Fibroblast of pulmonary artery (primary cell): ENCODE measurements at regions not wholly inside any gene's neighbourhood (a gene's known extent, or its start where the extent isn't known, plus 50 kb on each side); places are given as distances from the start of the nearest gene placed in this dataset.
"Not testable (repeated sequence)": the region's sequence is repeated elsewhere in the genome, so short reads cannot be mapped to it uniquely, and the experiment has no call there.

Experiments
- DNase-seq: peaks from one replicate; pipeline ENCODE4 v3.0.0-alpha.2; 2010; ENCODE audit warnings: low read depth
- H3K4me3 ChIP-seq: replicated peaks from 2 replicates; pipeline ENCODE4 v1.5.1; 2011; ENCODE audit warnings: low read depth, mild to moderate bottlenecking, control low read depth, low read length, moderate library complexity
- CTCF ChIP-seq: IDR thresholded peaks from 2 replicates; pipeline ENCODE4 v1.5.1; 2011; ENCODE audit warnings: mild to moderate bottlenecking, control low read depth, low read length, inconsistent platforms; ENCODE audit errors: missing control alignments

- TF ChIP-seq CTCF, result no peak
- no peak for DNase-seq
- H3K4me3 ChIP-seq, result no peak overlapping the region
Measured at GRCh38 chr18:65202091-65202490, 548.7 kb upstream of the CDH7 start.

GRCh38 chr18:65175681-65176080 is 575.1 kb upstream of the CDH7 start:
- TF ChIP-seq CTCF, result no peak
- H3K4me3 ChIP-seq, result no peak overlapping the region
- no peak for DNase-seq

GRCh38 chr18:65162086-65162485 is 588.7 kb upstream of the CDH7 start:
- DNase-seq, H3K4me3 ChIP-seq: not testable (repeated sequence)

GRCh38 chr18:65146482-65147021 is 604.3 kb upstream of the CDH7 start:
- no peak for DNase-seq
- H3K4me3 ChIP-seq, result no peak overlapping the region
- no peak for TF ChIP-seq CTCF

- no peak overlapping the region for H3K4me3 ChIP-seq
- DNase-seq, result no peak
- no peak for TF ChIP-seq CTCF
Measured at GRCh38 chr18:65145312-65145711, 605.5 kb upstream of the CDH7 start.

- TF ChIP-seq CTCF, result no peak
- no peak overlapping the region for H3K4me3 ChIP-seq
- no peak for DNase-seq
Measured at GRCh38 chr18:65133610-65134009, 617.2 kb upstream of the CDH7 start.

- TF ChIP-seq CTCF, result no peak
- H3K4me3 ChIP-seq, result no peak overlapping the region
- no peak for DNase-seq
Measured at GRCh38 chr18:65124633-65125032, 626.2 kb upstream of the CDH7 start.
